H9 (cell line): ENCODE measurements at regions not wholly inside any gene's neighbourhood (a gene's known extent, or its start where the extent isn't known, plus 50 kb on each side); places are given as distances from the start of the nearest gene placed in this dataset.

Source experiments
- DNase-seq: peaks from one replicate; pipeline ENCODE4 v3.0.0-alpha.2; 2017
- H2AFZ ChIP-seq: one replicate; pipeline ENCODE4 v1.6.1; 2013; ENCODE audit warnings: mild to moderate bottlenecking, low read length, control low read depth, moderate library complexity
- H2AK5ac ChIP-seq: 2 replicates; pipeline ENCODE4 v1.6.1; 2013; ENCODE audit warnings: low read length, control low read depth, mixed read lengths; ENCODE audit not compliant: insufficient read length
- H2BK120ac ChIP-seq: one replicate; pipeline ENCODE4 v1.6.1; 2013; ENCODE audit warnings: low read depth, mild to moderate bottlenecking, low read length, control low read depth, inconsistent platforms; ENCODE audit not compliant: poor library complexity, severe bottlenecking
- H2BK12ac ChIP-seq: 2 replicates; pipeline ENCODE4 v1.6.1; 2013; ENCODE audit warnings: low read length, control low read depth, mixed read lengths, low read depth; ENCODE audit not compliant: insufficient read length
- H2BK15ac ChIP-seq: 2 replicates; pipeline ENCODE4 v1.6.1; 2013; ENCODE audit warnings: low read depth, low read length, control low read depth
- H2BK20ac ChIP-seq: one replicate; pipeline ENCODE4 v1.6.1; 2013; ENCODE audit warnings: low read depth, mild to moderate bottlenecking, low read length, control low read depth, inconsistent platforms; ENCODE audit not compliant: poor library complexity, severe bottlenecking
- H2BK5ac ChIP-seq: 2 replicates; pipeline ENCODE4 v1.6.1; 2013; ENCODE audit warnings: low read length, control low read depth, mixed read lengths; ENCODE audit not compliant: insufficient read length
- H3K14ac ChIP-seq: 2 replicates; pipeline ENCODE4 v1.6.1; 2013; ENCODE audit warnings: low read length, control low read depth; ENCODE audit not compliant: insufficient read depth
- H3K18ac ChIP-seq: 2 replicates; pipeline ENCODE4 v1.6.1; 2013; ENCODE audit warnings: low read depth, mild to moderate bottlenecking, mixed read lengths, low read length, control low read depth; ENCODE audit not compliant: insufficient read length
- H3K23ac ChIP-seq: 2 replicates; pipeline ENCODE4 v1.6.1; 2013; ENCODE audit warnings: low read length, control low read depth, mixed read lengths, low read depth; ENCODE audit not compliant: insufficient read length
- H3K23me2 ChIP-seq: 2 replicates; pipeline ENCODE4 v1.6.1; 2013; ENCODE audit warnings: low read depth, mild to moderate bottlenecking, mixed read lengths, low read length, control low read depth; ENCODE audit not compliant: insufficient read length, poor library complexity, severe bottlenecking
- H3K27ac ChIP-seq: 2 replicates; pipeline ENCODE4 v1.5.1; 2013; ENCODE audit warnings: low read length, control low read depth, mixed read lengths, low read depth; ENCODE audit not compliant: insufficient read length
- H3K27me3 ChIP-seq: 2 replicates; pipeline ENCODE4 v1.6.1; 2013; ENCODE audit warnings: low read length, control low read depth, inconsistent platforms; ENCODE audit not compliant: insufficient read depth
- H3K4ac ChIP-seq: 2 replicates; pipeline ENCODE4 v1.6.1; 2013; ENCODE audit warnings: low read depth, mild to moderate bottlenecking, control low read depth, inconsistent platforms, low read length, moderate library complexity
- H3K4me1 ChIP-seq: 2 replicates; pipeline ENCODE4 v1.6.1; 2013; ENCODE audit warnings: low read length, control low read depth, inconsistent platforms; ENCODE audit not compliant: insufficient read depth
- H3K4me2 ChIP-seq: 2 replicates; pipeline ENCODE4 v1.6.1; 2013; ENCODE audit warnings: low read length, control low read depth, mixed read lengths; ENCODE audit not compliant: insufficient read length, insufficient read depth
- H3K56ac ChIP-seq: 2 replicates; pipeline ENCODE4 v1.6.1; 2013; ENCODE audit warnings: low read depth, mild to moderate bottlenecking, mixed read lengths, low read length, control low read depth; ENCODE audit not compliant: insufficient read length
- H3K79me1 ChIP-seq: 2 replicates; pipeline ENCODE4 v1.6.1; 2013; ENCODE audit warnings: low read depth, mild to moderate bottlenecking, moderate library complexity, low read length, control low read depth, inconsistent platforms; ENCODE audit not compliant: insufficient read depth, poor library complexity, severe bottlenecking
- H3K79me2 ChIP-seq: 2 replicates; pipeline ENCODE4 v1.6.1; 2013; ENCODE audit warnings: low read length, control low read depth, inconsistent platforms; ENCODE audit not compliant: insufficient read depth
- H3K9ac ChIP-seq: 2 replicates; pipeline ENCODE4 v1.6.1; 2013; ENCODE audit warnings: low read length, control low read depth, mixed read lengths; ENCODE audit not compliant: insufficient read length; ENCODE audit errors: extremely low read depth
- H3K9me3 ChIP-seq: one replicate; pipeline ENCODE4 v1.6.1; 2013; ENCODE audit warnings: low read depth, low read length, inconsistent platforms; ENCODE audit not compliant: control insufficient read depth
- H3T11ph ChIP-seq: one replicate; pipeline ENCODE4 v1.6.1; 2013; ENCODE audit warnings: mild to moderate bottlenecking, low read length, control low read depth, inconsistent platforms
- H4K20me1 ChIP-seq: one replicate; pipeline ENCODE4 v1.6.1; 2013; ENCODE audit not compliant: control insufficient read depth, insufficient read length, insufficient read depth
- H4K5ac ChIP-seq: 2 replicates; pipeline ENCODE4 v1.6.1; 2013; ENCODE audit warnings: low read depth, mild to moderate bottlenecking, mixed read lengths, low read length, control low read depth; ENCODE audit not compliant: insufficient read length
- H4K8ac ChIP-seq: replicated peaks from 2 replicates; pipeline ENCODE4 v1.6.1; 2013; ENCODE audit warnings: low read length, control low read depth, mixed read lengths, low read depth; ENCODE audit not compliant: insufficient read length
- H4K91ac ChIP-seq: 2 replicates; pipeline ENCODE4 v1.6.1; 2013; ENCODE audit warnings: low read depth, mild to moderate bottlenecking, moderate library complexity, mixed read lengths, low read length, control low read depth; ENCODE audit not compliant: insufficient read length
- H3K27ac Mint-ChIP-seq, 3 experiments: 2 replicates in 2 of 3; 3 replicates in 1 of 3; pipeline ENCODE4 v1.8.0; 2020 to 2021; ENCODE audit warnings: mixed read lengths in 3 of 3, mild to moderate bottlenecking in 1 of 3, moderate library complexity in 1 of 3
- H3K27me3 Mint-ChIP-seq: 2 replicates; pipeline ENCODE4 v1.8.0; 2021; ENCODE audit warnings: low read depth, mild to moderate bottlenecking, moderate library complexity, mixed read lengths
- H3K36me3 Mint-ChIP-seq, 3 experiments: 2 replicates in 2 of 3; 3 replicates in 1 of 3; pipeline ENCODE4 v1.8.0; 2020 to 2021; ENCODE audit warnings: low read depth in 3 of 3, mixed read lengths in 3 of 3; ENCODE audit not compliant: insufficient read depth in 1 of 3
- H3K4me1 Mint-ChIP-seq, 2 experiments: 2 replicates each; pipeline ENCODE4 v1.8.0; 2020; ENCODE audit warnings: mixed read lengths in 2 of 2
- H3K4me3 Mint-ChIP-seq, 2 experiments: 2 replicates in 1 of 2; 3 replicates in 1 of 2; pipeline ENCODE4 v1.8.0; 2020 to 2021; ENCODE audit warnings: mild to moderate bottlenecking in 2 of 2, mixed read lengths in 2 of 2, moderate library complexity in 1 of 2
- H3K9me3 Mint-ChIP-seq, 2 experiments: 2 replicates in 1 of 2; 3 replicates in 1 of 2; pipeline ENCODE4 v1.8.0; 2020; ENCODE audit warnings: mild to moderate bottlenecking in 2 of 2, mixed read lengths in 2 of 2, moderate library complexity in 1 of 2
- WGBS: extraction: QIAGEN DNeasy Blood & Tissue Kit; methylation state at CpG from one replicate; pipeline ENCODE4 v1.1.7; 2013; ENCODE audit warnings: missing lambda C conversion rate, low lambda C conversion rate, mixed read lengths; ENCODE audit not compliant: insufficient read length; ENCODE audit errors: extremely low coverage; 5-methylcytosine and 5-hydroxymethylcytosine counted together
- TF ChIP-seq, protein P1 (sequence below): fragments of 200-600 bp; sonication (generic); conservative IDR thresholded peaks from 3 replicates; pipeline ENCODE4 v1.8.0; 2021; ENCODE audit warnings: antibody characterized with exemption, mild to moderate bottlenecking

DNA sequence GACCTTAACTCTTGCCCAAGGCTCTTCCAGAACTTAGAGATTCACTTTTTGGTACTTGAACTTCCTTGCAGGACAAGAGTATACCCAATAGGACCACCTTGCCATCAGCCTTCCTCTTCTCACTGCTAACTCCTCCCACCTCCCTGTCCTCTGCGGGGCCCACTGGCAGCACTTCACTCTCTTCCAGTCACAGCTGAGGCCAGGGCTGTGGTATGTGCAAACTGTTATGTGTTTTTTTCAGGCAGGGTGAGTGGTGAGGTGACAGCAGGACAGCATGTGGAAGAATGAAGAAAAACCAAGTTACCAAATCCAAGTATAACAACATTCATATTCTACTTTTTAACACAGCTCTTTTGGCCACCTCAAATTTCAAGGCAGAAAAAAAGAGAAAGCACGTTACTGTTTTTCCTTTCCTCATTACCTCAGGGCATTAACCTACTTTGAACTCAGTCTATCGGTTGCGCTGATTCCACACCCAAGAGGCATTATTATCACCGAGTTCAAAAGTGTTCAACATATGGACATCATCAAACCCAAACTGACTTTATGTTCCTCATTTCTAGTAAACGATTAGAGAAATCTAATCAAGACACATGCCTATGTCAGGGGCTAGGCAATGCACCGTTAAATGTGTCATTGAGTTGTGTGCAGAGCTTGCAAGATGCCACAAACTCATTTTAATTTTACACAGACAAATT is 605.2 kb upstream of the SYT4 start:
- Mint-ChIP-seq H3K4me3 (no peak overlapping the region), H3K4me1 (peaks cover 9 to 13% of the 10 kb centered on the region in 2 experiments), H3K9me3 (no peaks in the 10 kb centered on the region), H3K36me3 (no peaks in the 10 kb centered on the region), H3K27ac (no peak overlapping the region), H3K27me3 (no peaks in the 10 kb centered on the region)
- Histone ChIP-seq H3K27ac (no peak overlapping the region), H3T11ph (no peak overlapping the region), H3K4ac (no peak overlapping the region), H2BK15ac (no peak overlapping the region), H3K9ac (no peak overlapping the region), H2BK5ac (no peak overlapping the region), H3K9me3 (no peaks in the 10 kb centered on the region), H2AK5ac (no peak overlapping the region), H3K79me2 (no peaks in the 10 kb centered on the region), H3K18ac (no peak overlapping the region), H3K23ac (no peak overlapping the region), H3K14ac (no peak overlapping the region), H3K4me1 (no peaks in the 10 kb centered on the region; the same call in 1 of the 2 replicates), H3K23me2 (no peaks in the 10 kb centered on the region), H4K5ac (no peak overlapping the region), H2BK12ac (no peak overlapping the region), H3K27me3 (no peaks in the 10 kb centered on the region), H4K8ac (no peak overlapping the region), H4K20me1 (no peaks in the 10 kb centered on the region), H3K4me2 (no peak overlapping the region), H3K56ac (no peak overlapping the region), H4K91ac (no peak overlapping the region), H3K79me1 (no peaks in the 10 kb centered on the region), H2BK120ac (no peak overlapping the region), H2AFZ (no peak overlapping the region), H2BK20ac (no peak overlapping the region)
- no CpG with 5 or more reads among the region's 7 CpGs for WGBS
- TF ChIP-seq, protein P1, sequence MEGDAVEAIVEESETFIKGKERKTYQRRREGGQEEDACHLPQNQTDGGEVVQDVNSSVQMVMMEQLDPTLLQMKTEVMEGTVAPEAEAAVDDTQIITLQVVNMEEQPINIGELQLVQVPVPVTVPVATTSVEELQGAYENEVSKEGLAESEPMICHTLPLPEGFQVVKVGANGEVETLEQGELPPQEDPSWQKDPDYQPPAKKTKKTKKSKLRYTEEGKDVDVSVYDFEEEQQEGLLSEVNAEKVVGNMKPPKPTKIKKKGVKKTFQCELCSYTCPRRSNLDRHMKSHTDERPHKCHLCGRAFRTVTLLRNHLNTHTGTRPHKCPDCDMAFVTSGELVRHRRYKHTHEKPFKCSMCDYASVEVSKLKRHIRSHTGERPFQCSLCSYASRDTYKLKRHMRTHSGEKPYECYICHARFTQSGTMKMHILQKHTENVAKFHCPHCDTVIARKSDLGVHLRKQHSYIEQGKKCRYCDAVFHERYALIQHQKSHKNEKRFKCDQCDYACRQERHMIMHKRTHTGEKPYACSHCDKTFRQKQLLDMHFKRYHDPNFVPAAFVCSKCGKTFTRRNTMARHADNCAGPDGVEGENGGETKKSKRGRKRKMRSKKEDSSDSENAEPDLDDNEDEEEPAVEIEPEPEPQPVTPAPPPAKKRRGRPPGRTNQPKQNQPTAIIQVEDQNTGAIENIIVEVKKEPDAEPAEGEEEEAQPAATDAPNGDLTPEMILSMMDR, result no peak
- no peak for DNase-seq
